ENCODE measurements at regions not wholly inside any gene's neighbourhood (a gene's known extent, or its start where the extent isn't known, plus 50 kb on each side); places are given as distances from the start of the nearest gene placed in this dataset.

DNA sequence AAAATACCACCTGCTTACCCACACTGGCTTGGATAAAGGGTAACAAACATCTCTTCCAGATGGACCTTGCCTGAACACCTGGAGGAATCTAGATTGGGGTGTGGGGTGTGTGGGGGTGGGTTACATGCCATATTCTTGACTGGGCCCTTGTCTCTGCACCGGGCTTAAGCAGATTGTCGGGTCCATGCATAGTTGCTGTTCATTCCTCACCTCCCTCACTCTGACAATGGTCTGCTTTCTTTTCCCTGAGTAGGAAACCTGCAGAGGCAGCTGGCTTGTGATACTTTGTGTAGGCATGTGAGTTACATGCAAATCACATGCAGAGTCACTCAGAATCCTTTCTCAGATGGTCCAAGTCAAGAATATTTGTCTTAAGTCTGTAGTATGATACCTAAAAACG lies 112.8 kb upstream of the GLS start:
- TF ChIP-seq CTCF (IDR thresholded peaks at IDR 0.05): no peak
- TF ChIP-seq POLR2A (IDR thresholded peaks at IDR 0.05): no peak
